Transverse colon (tissue), 4 donors: ENCODE measurements at regions not wholly inside any gene's neighbourhood (a gene's known extent, or its start where the extent isn't known, plus 50 kb on each side); places are given as distances from the start of the nearest gene placed in this dataset.
"Not testable (repeated sequence)": the region's sequence is repeated elsewhere in the genome, so short reads cannot be mapped to it uniquely, and the experiment has no call there.

Experiments
- DNase-seq: peaks from one replicate; pipeline ENCODE4 v3.0.0-alpha.2; 2019
- H3K27ac ChIP-seq, 4 donors: fragments of 200-600 bp; sonication (generic); 2 replicates each; pipeline ENCODE4 v1.5.1; 2016 to 2018; ENCODE audit warnings: inconsistent platforms in 4 of 4
- H3K27me3 ChIP-seq: fragments of 200-600 bp; sonication (generic); 2 replicates; pipeline ENCODE4 v1.5.1; 2017; ENCODE audit warnings: inconsistent platforms
- H3K36me3 ChIP-seq, 4 donors: fragments of 200-600 bp; sonication (generic); 2 replicates each; pipeline ENCODE4 v1.5.1; 2017 to 2019; ENCODE audit warnings: inconsistent platforms in 4 of 4
- H3K4me1 ChIP-seq, 4 donors: fragments of 200-600 bp; sonication (generic); 2 replicates each; pipeline ENCODE4 v1.5.1; 2017 to 2020; ENCODE audit warnings: inconsistent platforms in 4 of 4
- H3K4me3 ChIP-seq, 4 donors: fragments of 200-600 bp; sonication (generic); 1 replicate in 1 of 4; 2 replicates in 3 of 4; pipeline versions ENCODE4 v1.5.1 to v1.6.1; 2017 to 2019; ENCODE audit warnings: inconsistent platforms in 4 of 4
- H3K9me3 ChIP-seq, 2 donors: fragments of 200-600 bp; sonication (generic); 2 replicates each; pipeline ENCODE4 v1.5.1; 2017 to 2019; ENCODE audit warnings: inconsistent platforms in 2 of 2
- CTCF ChIP-seq, 5 experiments: fragments of 200-600 bp in 3 of 5; fragments of 450-650 bp in 2 of 5; sonication (generic) in 3 of 5; IDR thresholded peaks; 1 replicate in 2 of 5; 2 replicates in 3 of 5; pipeline ENCODE4 v1.5.1; 2016 to 2017; ENCODE audit warnings: antibody characterized with exemption in 5 of 5, inconsistent platforms in 3 of 5, mild to moderate bottlenecking in 2 of 5, moderate library complexity in 1 of 5
- EP300 ChIP-seq: sonication (generic); formaldehyde crosslinking; IDR thresholded peaks from one replicate; pipeline ENCODE4 v1.6.1; 2017; ENCODE audit warnings: antibody characterized with exemption, low read depth
- POLR2A ChIP-seq: fragments of 450-650 bp; IDR thresholded peaks from one replicate; pipeline ENCODE4 v1.6.1; 2016; ENCODE audit warnings: antibody characterized with exemption, mild to moderate bottlenecking, moderate library complexity
- POLR2AphosphoS5 ChIP-seq, 3 donors: sonication (generic); formaldehyde crosslinking; IDR thresholded peaks; one replicate each; pipeline ENCODE4 v1.6.1; 2016; ENCODE audit warnings: antibody characterized with exemption in 3 of 3
- WGBS, 2 donors: methylation state at CpG; one replicate each; pipeline ENCODE4 v1.1.5; 2018; ENCODE audit warnings: low coverage in 1 of 2; 5-methylcytosine and 5-hydroxymethylcytosine counted together
- in situ Hi-C, 4 donors: fragments of 200-750 bp; cut with MboI; loops; one replicate each; pipeline versions ENCODE4 v1.15.0 to v1.15.1; 2017; ENCODE audit warnings: low sequenced_read_pairs in 3 of 4, low pct_ligation_motif_present in 1 of 4, low pct_unique_long_range_greater_than_20kb in 1 of 4
- intact Hi-C: fragments of 100-400 bp; cut with DNase I; formaldehyde crosslinking; loops from one replicate; pipeline ENCODE4 v1.15.1; 2023; ENCODE audit warnings: low total_unique reads

GRCh38 chr1:99502400-99502799 is 143.5 kb upstream of the PALMD start:
- no peaks in the 10 kb centered on the region for H3K4me1 ChIP-seq
- intact Hi-C loops: no loop called here
- H3K4me3 ChIP-seq: no peak overlapping the region
- H3K27ac ChIP-seq: no peak overlapping the region
- no peak for DNase-seq
- H3K36me3 ChIP-seq: no peaks in the 10 kb centered on the region
- in situ Hi-C loops: no loop called here
- TF ChIP-seq EP300: no peak
- H3K27me3 ChIP-seq: no peaks in the 10 kb centered on the region
- WGBS, 2 donors: 30 to 50% methylated on average over 2 to 3 of the region's 3 CpGs
- no peaks in the 10 kb centered on the region for H3K9me3 ChIP-seq

- H3K9me3 ChIP-seq: no peaks in the 10 kb centered on the region
- TF ChIP-seq POLR2AphosphoS5 (IDR thresholded peaks at IDR 0.05) (no peak), POLR2A (no peak), CTCF (IDR thresholded peaks at IDR 0.05) (no peak), EP300 (no peak)
- no peak overlapping the region for H3K4me3 ChIP-seq
- intact Hi-C loops: no loop called here
- 57 to 58% methylated on average over 4 of the region's 4 CpGs for WGBS, 2 donors
- in situ Hi-C loops: no loop called here
- DNase-seq: no peak
- no peaks in the 10 kb centered on the region for H3K4me1 ChIP-seq
- no peaks in the 10 kb centered on the region for H3K36me3 ChIP-seq
- no peaks in the 10 kb centered on the region for H3K27me3 ChIP-seq
- no peak overlapping the region for H3K27ac ChIP-seq
Observed at GRCh38 chr1:99503276-99503747, 142.6 kb upstream of the PALMD start.

GRCh38 chr1:99504287-99504686 is 141.6 kb upstream of the PALMD start:
- H3K9me3 ChIP-seq: no peaks in the 10 kb centered on the region
- no peak overlapping the region for H3K27ac ChIP-seq
- in situ Hi-C loops: no loop called here
- H3K4me3 ChIP-seq: no peak overlapping the region
- 75 to 84% methylated on average over 3 of the region's 3 CpGs for WGBS, 2 donors
- H3K27me3 ChIP-seq: no peaks in the 10 kb centered on the region
- DNase-seq: no peak
- H3K4me1 ChIP-seq: no peaks in the 10 kb centered on the region
- intact Hi-C loops: no loop called here
- H3K36me3 ChIP-seq: no peaks in the 10 kb centered on the region
- TF ChIP-seq POLR2A: no peak
- no peak for TF ChIP-seq CTCF (IDR thresholded peaks at IDR 0.05)
- TF ChIP-seq POLR2AphosphoS5 (IDR thresholded peaks at IDR 0.05): no peak
- TF ChIP-seq EP300: no peak

- Histone ChIP-seq H3K4me1 (no peaks in the 10 kb centered on the region), H3K27ac (no peak overlapping the region), H3K36me3 (no peaks in the 10 kb centered on the region), H3K4me3 (no peak overlapping the region), H3K27me3 (no peaks in the 10 kb centered on the region), H3K9me3 (no peaks in the 10 kb centered on the region)
- WGBS, 2 donors: 71 to 79% methylated on average over 2 of the region's 2 CpGs
- intact Hi-C loops: no loop called here
- in situ Hi-C loops: no loop called here
- no peak for DNase-seq
- TF ChIP-seq POLR2AphosphoS5 (IDR thresholded peaks at IDR 0.05): no peak
- TF ChIP-seq EP300: no peak
Observed at GRCh38 chr1:99506631-99507030, 139.3 kb upstream of the PALMD start.

GRCh38 chr1:99507446-99507845 is 138.5 kb upstream of the PALMD start:
- H3K27me3 ChIP-seq, intact Hi-C loops, H3K4me3 ChIP-seq, H3K4me1 ChIP-seq, H3K27ac ChIP-seq, H3K9me3 ChIP-seq, in situ Hi-C loops, DNase-seq, H3K36me3 ChIP-seq: not testable (repeated sequence)
- 89 to 94% methylated on average over 4 to 12 of the region's 12 CpGs for WGBS, 2 donors
